HCT116 (cell line): ENCODE measurements at regions not wholly inside any gene's neighbourhood (a gene's known extent, or its start where the extent isn't known, plus 50 kb on each side); places are given as distances from the start of the nearest gene placed in this dataset.

Source experiments
- ATAC-seq: fragments of 200-7000 bp; cut with Tn5 transposase; 2 replicates; pipeline ENCODE4 v1.9.1; 2020; ENCODE audit warnings: mild to moderate bottlenecking, moderate library complexity
- BruUV-seq: library from RNA; stranded (reverse); fragments of 400-500 nt; replicated peaks from 2 replicates; lab custom pipeline; 2021; lab: Mats Ljungman, UMichigan
- CTCF ChIA-PET: fragments of 300-600 bp; sonication (Branson Sonifier 250); formaldehyde crosslinking; loops from one replicate; lab custom pipeline; 2021; ENCODE audit warnings: antibody characterized with exemption; lab: Charles Lee
- POLR2A ChIA-PET: fragments of 300-600, 350-600 bp; sonication (Branson Sonifier 250); formaldehyde crosslinking; loops from one replicate; lab custom pipeline; 2021; ENCODE audit warnings: antibody characterized with exemption; lab: Charles Lee
- RAD21 ChIA-PET, 2 experiments: fragments of 300-600 bp; sonication (Branson Sonifier 250); formaldehyde crosslinking; loops; one replicate each; lab custom pipeline; 2023; ENCODE audit warnings: low total read pairs in 2 of 2; ENCODE audit not compliant: uncharacterized antibody in 2 of 2, unreplicated experiment in 2 of 2, low non-redundant PET in 1 of 2; lab: Charles Lee
- DNase-seq: peaks from one replicate; pipeline ENCODE4 v3.0.0-alpha.2; 2010; ENCODE audit warnings: low read depth, low spot score
- H2AFZ ChIP-seq: fragments of 200-600 bp; shearing (Covaris generic), sonication (generic); 2 replicates; pipeline ENCODE4 v1.6.1; 2017; ENCODE audit warnings: low read depth, mixed run types, mixed read lengths, antibody characterized with exemption, low read length; ENCODE audit not compliant: poor library complexity, severe bottlenecking
- H3K27ac ChIP-seq: 2 replicates; pipeline ENCODE4 v1.5.1; 2012; ENCODE audit warnings: low read depth, low read length
- H3K27me3 ChIP-seq: fragments of 200-600 bp; sonication (generic); 2 replicates; pipeline ENCODE4 v1.6.1; 2016; ENCODE audit warnings: mixed run types, low read length, mixed read lengths; ENCODE audit not compliant: insufficient read depth
- H3K36me3 ChIP-seq, 2 experiments: fragments of 200-500 bp in 1 of 2; fragments of 200-600 bp in 1 of 2; sonication (Bioruptor generic) in 1 of 2; sonication (generic) in 1 of 2; 2 replicates each; pipeline versions ENCODE4 v1.5.1 to v1.6.1; 2014 to 2016; ENCODE audit warnings: low read length in 2 of 2, inconsistent platforms in 1 of 2, mixed read lengths in 1 of 2, mixed run types in 1 of 2; ENCODE audit not compliant: insufficient read depth in 2 of 2, control insufficient read depth in 1 of 2
- H3K4me1 ChIP-seq, 2 experiments: fragments of 200-600 bp in 1 of 2; sonication (generic) in 1 of 2; 2 replicates each; pipeline versions ENCODE4 v1.5.1 to v1.6.1; 2012 to 2017; ENCODE audit warnings: low read length in 2 of 2, inconsistent platforms in 1 of 2, mild to moderate bottlenecking in 1 of 2, mixed read lengths in 1 of 2, mixed run types in 1 of 2, moderate library complexity in 1 of 2; ENCODE audit not compliant: insufficient read depth in 2 of 2, control insufficient read depth in 1 of 2
- H3K4me2 ChIP-seq: fragments of 200-600 bp; sonication (generic); 2 replicates; pipeline ENCODE4 v1.6.1; 2017; ENCODE audit warnings: mixed run types, low read length, mixed read lengths
- H3K4me3 ChIP-seq, 2 experiments: fragments of 200-600 bp in 1 of 2; sonication (generic) in 1 of 2; replicated peaks in 1 of 2; 2 replicates each; pipeline ENCODE4 v1.5.1; 2011 to 2016; ENCODE audit warnings: low read length in 2 of 2, control low read depth in 1 of 2, low read depth in 1 of 2, mild to moderate bottlenecking in 1 of 2, mixed read lengths in 1 of 2, mixed run types in 1 of 2
- H3K79me2 ChIP-seq: fragments of 200-600 bp; sonication (generic); 2 replicates; pipeline ENCODE4 v1.6.1; 2017; ENCODE audit warnings: mild to moderate bottlenecking, mixed run types, low read length, moderate library complexity, mixed read lengths; ENCODE audit not compliant: insufficient read depth
- H3K9ac ChIP-seq: fragments of 200-600 bp; sonication (generic); 2 replicates; pipeline ENCODE4 v1.6.1; 2016; ENCODE audit warnings: low read length, mixed read lengths
- H3K9me2 ChIP-seq: fragments of 200-600 bp; sonication (generic), shearing (Covaris generic); 2 replicates; pipeline ENCODE4 v1.6.1; 2017; ENCODE audit warnings: mixed run types, mild to moderate bottlenecking, moderate library complexity; ENCODE audit not compliant: insufficient read depth
- H3K9me3 ChIP-seq, 2 experiments: fragments of 200-500 bp in 1 of 2; fragments of 200-600 bp in 1 of 2; sonication (Bioruptor generic) in 1 of 2; sonication (generic) in 1 of 2; 2 replicates each; pipeline ENCODE4 v1.6.1; 2014 to 2017; ENCODE audit warnings: low read length in 2 of 2, mixed read lengths in 2 of 2, inconsistent platforms in 1 of 2, low read depth in 1 of 2, mild to moderate bottlenecking in 1 of 2, mixed run types in 1 of 2, moderate library complexity in 1 of 2; ENCODE audit not compliant: control insufficient read depth in 1 of 2, insufficient read depth in 1 of 2
- H4K20me1 ChIP-seq: fragments of 200-600 bp; sonication (generic), shearing (Covaris generic); 2 replicates; pipeline ENCODE4 v1.6.1; 2017; ENCODE audit warnings: mixed run types, mild to moderate bottlenecking, moderate library complexity; ENCODE audit not compliant: insufficient read depth
- CEBPB ChIP-seq: IDR thresholded peaks from 2 replicates; pipeline ENCODE4 v1.6.1; 2012; ENCODE audit warnings: low read depth
- EZH2phosphoT487 ChIP-seq: fragments of 200-600 bp; IDR thresholded peaks from 2 replicates; pipeline ENCODE4 v1.6.1; 2018; ENCODE audit warnings: antibody characterized with exemption, borderline replicate concordance
- FOSL1 ChIP-seq: IDR thresholded peaks from 2 replicates; pipeline ENCODE4 v1.6.1; 2012; ENCODE audit warnings: low read depth
- JUND ChIP-seq: IDR thresholded peaks from 2 replicates; pipeline ENCODE4 v1.6.1; 2012
- POLR2A ChIP-seq: IDR thresholded peaks from 2 replicates; pipeline ENCODE4 v1.7.0; 2011; ENCODE audit warnings: borderline replicate concordance; ENCODE audit not compliant: insufficient read depth, insufficient read length; ENCODE audit errors: extremely low read depth
- POLR2AphosphoS5 ChIP-seq: IDR thresholded peaks from 2 replicates; pipeline ENCODE4 v1.6.1; 2011; ENCODE audit warnings: mild to moderate bottlenecking, low read depth, low read length, moderate library complexity
- RAD21 ChIP-seq: IDR thresholded peaks from 2 replicates; pipeline ENCODE4 v1.6.1; 2012; ENCODE audit warnings: low read depth, mild to moderate bottlenecking
- SIN3A ChIP-seq: IDR thresholded peaks from 2 replicates; pipeline ENCODE4 v1.6.1; 2012; ENCODE audit warnings: low read depth
- SP1 ChIP-seq: IDR thresholded peaks from 2 replicates; pipeline ENCODE4 v1.6.1; 2012; ENCODE audit warnings: low read depth
- ZFX ChIP-seq: fragments of 450-650 bp; IDR thresholded peaks from 2 replicates; pipeline ENCODE4 v1.6.1; 2017
- intact Hi-C: fragments of 100-400 bp; cut with micrococcal nuclease; formaldehyde crosslinking; loops from 2 replicates; pipeline ENCODE4 v1.10.0; 2022
- TF ChIP-seq, protein P1 (sequence below): IDR thresholded peaks from 2 replicates; pipeline ENCODE4 v1.6.1; 2011; ENCODE audit warnings: mild to moderate bottlenecking, low read length, moderate library complexity; ENCODE audit not compliant: insufficient replicate concordance; ENCODE audit errors: extremely low read depth
- TF ChIP-seq, protein P2 (sequence below), 3 experiments: fragments of 200-600 bp in 1 of 3; sonication (generic) in 1 of 3; IDR thresholded peaks in 2 of 3; conservative IDR thresholded peaks in 1 of 3; 2 replicates each; pipeline ENCODE4 v1.5.1; 2012 to 2017; ENCODE audit warnings: low read depth in 2 of 3, low read length in 2 of 3, antibody characterized with exemption in 1 of 3, borderline replicate concordance in 1 of 3, control low read depth in 1 of 3, mild to moderate bottlenecking in 1 of 3, mixed read lengths in 1 of 3, mixed run types in 1 of 3, moderate library complexity in 1 of 3; ENCODE audit not compliant: insufficient read depth in 1 of 3
- TF ChIP-seq, protein P3 (sequence below): IDR thresholded peaks from 2 replicates; pipeline ENCODE4 v1.6.1; 2012
- TF ChIP-seq, protein P4 (sequence below): IDR thresholded peaks from 2 replicates; pipeline ENCODE4 v1.6.1; 2012

DNA sequence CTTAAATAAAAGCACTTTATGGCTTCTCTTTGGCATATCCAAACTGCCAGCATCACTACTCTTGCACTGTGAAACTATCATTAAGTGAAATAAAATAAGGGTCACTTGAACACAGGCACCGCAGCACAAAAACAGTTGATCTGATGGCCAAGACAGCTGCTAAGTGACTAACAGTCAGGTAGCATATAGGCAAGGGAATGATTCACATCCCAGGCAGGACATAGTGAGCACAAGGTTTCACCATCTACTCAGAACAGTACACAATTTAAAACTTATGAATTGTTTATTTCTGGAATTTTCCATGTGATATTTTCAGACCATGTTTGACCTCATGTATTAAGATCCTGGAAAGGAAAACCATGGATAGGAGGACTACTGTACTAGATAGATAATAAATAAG, 214.2 kb downstream of the MREG start:
- H4K20me1 ChIP-seq, result no peaks in the 10 kb centered on the region
- no peaks in the 10 kb centered on the region for H3K27me3 ChIP-seq
- H3K79me2 ChIP-seq, result no peaks in the 10 kb centered on the region
- ChIA-PET RAD21 (no interaction called here), POLR2A (no interaction called here), CTCF (no interaction called here)
- H3K4me1 ChIP-seq, result peaks cover 0 to 3% of the 10 kb centered on the region in 2 experiments; a peak in 2 of 4 replicates
- H2AFZ ChIP-seq, result no peak overlapping the region
- DNase-seq (no peak), ATAC-seq (no peak)
- no peak overlapping the region for H3K4me2 ChIP-seq
- H3K9me2 ChIP-seq, result peaks cover 3% of the 10 kb centered on the region; the same call in 1 of the 2 replicates
- H3K9me3 ChIP-seq, result no peaks in the 10 kb centered on the region
- H3K27ac ChIP-seq, result no peak overlapping the region
- no peak overlapping the region for H3K4me3 ChIP-seq
- BruUV-seq, result no TSS peak
- H3K9ac ChIP-seq, result no peak overlapping the region
- intact Hi-C loops, result no loop called here
- TF ChIP-seq EZH2phosphoT487 (no peak), SIN3A (no peak), RAD21 (no peak), POLR2AphosphoS5 (no peak), FOSL1 (no peak), JUND (no peak), ZFX (no peak), CEBPB (no peak), SP1 (no peak), POLR2A (no peak)
- TF ChIP-seq, protein P1, sequence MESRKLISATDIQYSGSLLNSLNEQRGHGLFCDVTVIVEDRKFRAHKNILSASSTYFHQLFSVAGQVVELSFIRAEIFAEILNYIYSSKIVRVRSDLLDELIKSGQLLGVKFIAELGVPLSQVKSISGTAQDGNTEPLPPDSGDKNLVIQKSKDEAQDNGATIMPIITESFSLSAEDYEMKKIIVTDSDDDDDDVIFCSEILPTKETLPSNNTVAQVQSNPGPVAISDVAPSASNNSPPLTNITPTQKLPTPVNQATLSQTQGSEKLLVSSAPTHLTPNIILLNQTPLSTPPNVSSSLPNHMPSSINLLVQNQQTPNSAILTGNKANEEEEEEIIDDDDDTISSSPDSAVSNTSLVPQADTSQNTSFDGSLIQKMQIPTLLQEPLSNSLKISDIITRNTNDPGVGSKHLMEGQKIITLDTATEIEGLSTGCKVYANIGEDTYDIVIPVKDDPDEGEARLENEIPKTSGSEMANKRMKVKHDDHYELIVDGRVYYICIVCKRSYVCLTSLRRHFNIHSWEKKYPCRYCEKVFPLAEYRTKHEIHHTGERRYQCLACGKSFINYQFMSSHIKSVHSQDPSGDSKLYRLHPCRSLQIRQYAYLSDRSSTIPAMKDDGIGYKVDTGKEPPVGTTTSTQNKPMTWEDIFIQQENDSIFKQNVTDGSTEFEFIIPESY, result no peak
- TF ChIP-seq, protein P2, sequence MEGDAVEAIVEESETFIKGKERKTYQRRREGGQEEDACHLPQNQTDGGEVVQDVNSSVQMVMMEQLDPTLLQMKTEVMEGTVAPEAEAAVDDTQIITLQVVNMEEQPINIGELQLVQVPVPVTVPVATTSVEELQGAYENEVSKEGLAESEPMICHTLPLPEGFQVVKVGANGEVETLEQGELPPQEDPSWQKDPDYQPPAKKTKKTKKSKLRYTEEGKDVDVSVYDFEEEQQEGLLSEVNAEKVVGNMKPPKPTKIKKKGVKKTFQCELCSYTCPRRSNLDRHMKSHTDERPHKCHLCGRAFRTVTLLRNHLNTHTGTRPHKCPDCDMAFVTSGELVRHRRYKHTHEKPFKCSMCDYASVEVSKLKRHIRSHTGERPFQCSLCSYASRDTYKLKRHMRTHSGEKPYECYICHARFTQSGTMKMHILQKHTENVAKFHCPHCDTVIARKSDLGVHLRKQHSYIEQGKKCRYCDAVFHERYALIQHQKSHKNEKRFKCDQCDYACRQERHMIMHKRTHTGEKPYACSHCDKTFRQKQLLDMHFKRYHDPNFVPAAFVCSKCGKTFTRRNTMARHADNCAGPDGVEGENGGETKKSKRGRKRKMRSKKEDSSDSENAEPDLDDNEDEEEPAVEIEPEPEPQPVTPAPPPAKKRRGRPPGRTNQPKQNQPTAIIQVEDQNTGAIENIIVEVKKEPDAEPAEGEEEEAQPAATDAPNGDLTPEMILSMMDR (IDR thresholded peaks at IDR 0.05 in 2 of 3, conservative IDR thresholded peaks at IDR 0.05 in 1 of 3; ENCODE audit: borderline replicate concordance in 1 of 3, insufficient read depth in 1 of 3, low read depth in 2 of 3, low read length in 2 of 3), result no peak
- TF ChIP-seq, protein P3, sequence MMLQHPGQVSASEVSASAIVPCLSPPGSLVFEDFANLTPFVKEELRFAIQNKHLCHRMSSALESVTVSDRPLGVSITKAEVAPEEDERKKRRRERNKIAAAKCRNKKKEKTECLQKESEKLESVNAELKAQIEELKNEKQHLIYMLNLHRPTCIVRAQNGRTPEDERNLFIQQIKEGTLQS, result no peak
- TF ChIP-seq, protein P4, sequence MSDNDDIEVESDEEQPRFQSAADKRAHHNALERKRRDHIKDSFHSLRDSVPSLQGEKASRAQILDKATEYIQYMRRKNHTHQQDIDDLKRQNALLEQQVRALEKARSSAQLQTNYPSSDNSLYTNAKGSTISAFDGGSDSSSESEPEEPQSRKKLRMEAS, result no peak
- no peaks in the 10 kb centered on the region for H3K36me3 ChIP-seq
